GM21717 (cell line): ENCODE measurements at regions not wholly inside any gene's neighbourhood (a gene's known extent, or its start where the extent isn't known, plus 50 kb on each side); places are given as distances from the start of the nearest gene placed in this dataset.
"Not testable (repeated sequence)": the region's sequence is repeated elsewhere in the genome, so short reads cannot be mapped to it uniquely, and the experiment has no call there.

ENCODE experiments used
- ATAC-seq: cut with Tn5 transposase; IDR thresholded peaks from one replicate; pipeline ENCODE4 v1.9.1; 2021; ENCODE audit warnings: mild to moderate bottlenecking, moderate library complexity; ENCODE audit not compliant: unreplicated experiment

- no peak for ATAC-seq
Measured at GRCh38 chrX:8105531-8105930, 65.5 kb downstream of the VCX2 start.

- no peak for ATAC-seq
Measured at GRCh38 chrX:8103655-8104054, 67.4 kb downstream of the VCX2 start.

- ATAC-seq: no peak
Measured at GRCh38 chrX:8091510-8091909, 79.6 kb downstream of the VCX2 start.

GRCh38 chrX:8090906-8091305 lies 80.2 kb downstream of the VCX2 start:
- no peak for ATAC-seq

- ATAC-seq: no peak
Measured at GRCh38 chrX:8090482-8090881, 80.6 kb downstream of the VCX2 start.

- no peak for ATAC-seq
Measured at GRCh38 chrX:8089141-8089540, 81.9 kb downstream of the VCX2 start.

GRCh38 chrX:8084006-8084405 lies 87.1 kb downstream of the VCX2 start:
- ATAC-seq: no peak

GRCh38 chrX:8083286-8083685 lies 87.8 kb downstream of the VCX2 start:
- no peak for ATAC-seq

GRCh38 chrX:8075636-8076035 lies 95.4 kb downstream of the VCX2 start:
- no peak for ATAC-seq

- ATAC-seq: no peak
Measured at GRCh38 chrX:8067754-8068462, 103.2 kb downstream of the VCX2 start.

GRCh38 chrX:8052909-8053308 lies 118.2 kb downstream of the VCX2 start:
- ATAC-seq: no peak

- no peak for ATAC-seq
Measured at GRCh38 chrX:8049827-8050226, 121.2 kb downstream of the VCX2 start.

- ATAC-seq: no peak
Measured at GRCh38 chrX:8048466-8048865, 121.3 kb upstream of the PNPLA4 start.

- ATAC-seq: no peak
Measured at GRCh38 chrX:8044947-8045346, 117.7 kb upstream of the PNPLA4 start.

- no peak for ATAC-seq
Measured at GRCh38 chrX:8043546-8043945, 116.3 kb upstream of the PNPLA4 start.

- ATAC-seq: no peak
Measured at GRCh38 chrX:8043121-8043520, 115.9 kb upstream of the PNPLA4 start.

GRCh38 chrX:8042304-8042703 lies 115.1 kb upstream of the PNPLA4 start:
- no peak for ATAC-seq

- ATAC-seq: not testable (repeated sequence)
Measured at GRCh38 chrX:8039711-8040110, 112.5 kb upstream of the PNPLA4 start.

GRCh38 chrX:8037593-8038348 lies 110.6 kb upstream of the PNPLA4 start:
- no peak for ATAC-seq

GRCh38 chrX:8036914-8037313 lies 109.7 kb upstream of the PNPLA4 start:
- ATAC-seq: no peak

GRCh38 chrX:8034058-8034457 lies 106.8 kb upstream of the PNPLA4 start:
- no peak for ATAC-seq

GRCh38 chrX:8033175-8033574 lies 106.0 kb upstream of the PNPLA4 start:
- ATAC-seq: no peak

- no peak for ATAC-seq
Measured at GRCh38 chrX:8030361-8030760, 103.1 kb upstream of the PNPLA4 start.
